GM21447 (cell line): ENCODE measurements at regions not wholly inside any gene's neighbourhood (a gene's known extent, or its start where the extent isn't known, plus 50 kb on each side); places are given as distances from the start of the nearest gene placed in this dataset.
"Not testable (repeated sequence)": the region's sequence is repeated elsewhere in the genome, so short reads cannot be mapped to it uniquely, and the experiment has no call there.

ENCODE experiments used
- ATAC-seq: cut with Tn5 transposase; IDR thresholded peaks from one replicate; pipeline ENCODE4 v1.9.1; 2021; ENCODE audit not compliant: unreplicated experiment

DNA sequence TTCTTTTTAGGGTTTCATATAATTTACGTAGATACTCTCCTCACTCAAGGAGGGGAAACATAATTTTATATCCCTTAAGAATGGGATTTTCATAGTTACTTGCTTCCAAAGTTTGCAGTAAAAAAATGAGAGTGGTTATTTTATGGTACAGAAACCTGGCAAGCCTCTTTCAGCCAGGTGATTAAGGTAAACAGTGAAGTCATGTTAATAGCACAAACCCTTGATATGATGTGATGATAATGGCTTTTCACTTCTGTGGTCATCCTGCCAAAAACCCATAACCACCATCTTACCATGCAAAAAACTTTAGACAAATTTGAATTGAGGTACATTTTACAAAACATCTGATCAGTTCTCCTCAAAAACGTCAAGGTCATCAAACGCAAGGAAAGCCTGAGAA, 517.8 kb downstream of the SLITRK5 start:
- ATAC-seq, result no peak

DNA sequence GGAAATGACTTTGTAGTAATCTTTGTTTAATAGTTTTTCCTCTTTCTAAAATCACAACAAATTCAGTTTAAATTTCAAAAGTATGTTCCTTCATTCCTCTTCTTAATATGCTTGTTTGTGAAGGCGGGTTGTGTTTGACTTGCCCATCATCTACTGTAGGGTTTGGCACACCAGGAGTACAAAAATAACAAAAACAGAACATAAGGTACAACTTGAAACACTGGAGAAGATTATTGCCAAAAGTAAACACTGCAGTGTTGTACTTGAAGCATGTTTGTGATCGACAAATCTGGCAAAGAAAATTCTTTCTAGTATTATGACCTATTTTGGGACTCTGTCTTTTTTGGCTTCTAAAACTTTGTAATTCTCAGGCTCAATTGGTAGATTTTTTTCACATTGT, 518.6 kb downstream of the SLITRK5 start:
- no peak for ATAC-seq

DNA sequence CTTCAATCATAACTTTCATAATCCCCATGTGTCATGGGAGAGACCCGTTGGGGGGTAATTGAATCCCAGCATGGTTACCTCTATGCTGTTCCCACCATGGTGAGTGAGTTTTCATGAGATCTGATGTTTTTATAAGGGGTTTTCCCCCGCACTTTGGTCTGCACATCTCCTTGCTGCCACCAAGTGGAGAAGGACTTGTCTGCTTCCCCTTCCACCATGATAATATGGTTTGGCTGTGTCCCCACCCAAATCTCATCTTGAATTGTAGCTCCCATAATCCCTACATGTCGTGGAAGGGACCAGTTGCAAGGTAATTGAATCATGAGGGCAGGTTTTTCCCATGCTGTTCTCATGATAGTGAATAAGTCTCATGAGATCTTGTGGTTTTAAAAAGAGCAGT, 524.9 kb downstream of the SLITRK5 start:
- ATAC-seq, result no peak

DNA sequence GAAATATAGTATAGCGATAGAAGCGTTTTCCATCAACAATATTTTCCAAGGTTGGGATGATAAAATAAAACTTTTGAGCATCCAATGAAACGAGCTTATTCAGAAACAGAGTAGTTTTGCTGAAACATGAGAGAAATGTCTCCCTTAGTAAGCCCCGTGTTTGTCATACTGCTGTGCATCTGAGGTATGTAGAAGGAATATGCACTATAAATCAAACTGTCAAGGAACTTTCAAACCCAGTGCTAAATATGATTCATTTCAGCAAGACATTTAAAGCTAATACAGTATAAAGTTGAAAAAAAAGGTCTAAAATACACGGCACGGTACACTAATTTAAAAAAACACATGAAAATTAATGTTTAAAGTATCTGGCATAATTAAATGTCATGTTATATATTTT, 546.2 kb downstream of the SLITRK5 start:
- ATAC-seq, result no peak

DNA sequence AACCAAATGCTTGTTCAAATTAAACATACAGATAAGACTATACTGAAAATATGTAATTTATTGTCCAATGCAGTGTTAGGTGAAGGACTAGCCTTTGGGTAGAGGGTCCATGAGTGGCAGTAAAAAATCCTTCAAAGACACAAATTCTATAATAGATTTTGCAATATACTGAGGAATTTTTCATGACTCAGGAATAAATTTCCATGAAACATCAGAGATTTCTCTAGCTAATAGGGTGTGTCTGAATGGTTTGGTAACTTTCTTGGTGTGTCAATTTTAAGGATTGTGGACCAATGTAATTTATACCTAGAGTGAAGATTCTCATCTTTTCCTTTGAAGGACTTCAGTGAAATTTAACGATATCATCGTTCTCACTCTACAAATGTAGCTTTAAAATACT, 546.7 kb downstream of the SLITRK5 start:
- no peak for ATAC-seq

DNA sequence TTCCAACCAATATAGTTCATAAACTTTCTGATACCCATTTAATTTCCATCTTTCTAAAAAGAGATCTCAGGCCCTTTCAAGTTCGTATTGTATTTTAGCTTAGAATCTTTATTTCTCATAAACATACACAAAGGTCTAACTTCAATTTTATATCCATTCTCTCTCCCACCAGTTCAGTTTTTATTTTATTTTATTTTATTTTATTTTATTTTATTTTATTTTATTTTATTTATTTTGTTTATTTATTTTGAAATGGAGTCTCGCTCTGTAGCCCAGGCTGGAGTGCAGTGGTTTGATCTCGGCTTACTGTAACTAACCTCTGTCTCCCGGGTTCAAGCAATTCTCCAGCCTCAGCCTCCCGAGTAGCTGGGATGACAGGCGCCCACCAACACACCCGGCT, 552.8 kb downstream of the SLITRK5 start:
- ATAC-seq, result no peak

DNA sequence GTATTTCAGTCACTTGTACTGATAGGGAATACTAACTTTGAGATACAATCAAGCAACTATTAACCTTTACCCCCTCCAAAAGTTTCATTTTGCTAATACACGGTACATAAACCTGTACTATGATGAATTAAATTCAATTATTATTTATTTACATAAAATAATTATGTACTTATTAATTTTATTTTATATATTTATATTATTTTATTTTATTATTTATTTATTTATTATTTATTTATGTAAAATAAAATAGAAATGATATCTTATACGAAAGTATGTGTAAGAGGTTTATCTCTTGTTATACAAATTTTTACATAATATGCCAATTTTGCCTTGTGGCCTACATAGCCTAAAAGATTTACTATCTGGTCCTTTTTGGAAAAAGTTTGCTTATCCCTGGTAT, 564.3 kb downstream of the SLITRK5 start:
- no peak for ATAC-seq

DNA sequence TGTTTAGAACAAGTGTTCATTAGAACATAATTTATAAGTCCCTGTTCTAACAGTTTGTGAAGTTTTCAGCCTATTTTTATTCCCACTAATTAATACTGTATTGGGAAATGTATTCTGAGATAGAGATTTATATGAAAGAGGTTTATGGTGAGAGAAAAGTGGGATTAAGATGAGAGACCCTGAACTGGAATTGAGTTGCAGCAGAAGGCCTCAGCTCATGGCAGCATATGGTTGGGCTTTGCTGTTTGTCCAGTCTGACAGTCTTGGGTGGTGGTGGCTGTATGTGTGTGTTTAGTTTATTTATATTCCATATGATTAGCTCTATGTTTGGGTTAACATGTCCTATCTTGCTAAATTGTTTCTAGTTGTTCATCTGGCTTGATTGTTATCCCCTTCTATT, 575.1 kb downstream of the SLITRK5 start:
- ATAC-seq, result no peak

DNA sequence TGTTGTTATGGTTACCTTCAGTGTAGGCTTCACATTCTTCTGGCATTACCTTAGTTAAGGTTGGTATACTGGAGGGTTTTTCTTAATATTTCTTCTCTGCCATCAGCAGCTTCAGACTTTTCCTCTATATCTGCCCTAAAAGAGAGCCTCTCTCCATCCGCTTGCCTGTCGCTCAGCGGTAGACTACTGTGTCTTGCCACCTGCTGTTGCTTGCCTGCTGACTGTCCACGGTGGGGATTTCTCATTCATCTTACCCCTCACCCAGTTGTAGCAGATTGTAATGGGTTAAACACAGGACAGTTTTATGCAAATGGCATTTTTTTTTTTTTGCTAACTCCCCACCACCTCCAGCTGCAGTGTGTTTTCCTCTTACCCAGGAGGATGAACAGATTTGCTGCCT, 577.2 kb downstream of the SLITRK5 start:
- ATAC-seq, result no peak

DNA sequence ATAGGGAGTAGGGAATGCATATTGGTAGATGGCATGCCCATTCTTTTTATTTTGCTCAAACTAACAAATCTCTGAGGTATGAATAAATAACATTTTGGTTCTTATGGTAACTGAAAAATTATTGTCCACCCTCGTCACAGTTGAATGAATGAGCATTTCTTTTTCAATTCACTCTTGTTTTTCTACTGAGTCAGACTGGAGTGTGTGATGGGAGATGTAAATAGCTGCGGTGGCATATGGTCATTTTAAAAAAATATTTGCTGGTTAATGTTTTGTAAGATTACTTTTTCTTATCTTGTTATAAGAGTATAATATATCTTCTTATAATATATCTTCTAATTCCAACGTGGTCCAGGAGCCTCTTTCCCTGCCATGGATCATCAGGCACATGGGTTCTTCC, 586.5 kb downstream of the SLITRK5 start:
- no peak for ATAC-seq

DNA sequence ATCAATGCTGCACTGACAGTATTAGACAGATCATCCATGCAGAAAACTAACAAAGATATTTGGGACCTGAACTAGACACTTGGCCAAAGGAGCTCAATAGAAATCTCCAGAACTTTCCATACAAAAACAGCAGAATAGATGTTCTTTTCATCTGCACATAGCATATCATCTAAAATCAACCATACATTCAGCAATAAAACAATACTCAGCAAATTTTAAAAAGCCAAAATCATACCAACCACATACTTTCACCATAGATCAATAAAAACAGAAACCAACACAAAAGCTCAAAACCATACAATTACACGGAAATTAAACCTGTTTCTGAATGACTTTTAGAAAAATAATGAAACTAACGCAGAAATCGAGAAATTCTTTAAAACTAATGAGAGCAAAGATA, 592.6 kb downstream of the SLITRK5 start:
- no peak for ATAC-seq

DNA sequence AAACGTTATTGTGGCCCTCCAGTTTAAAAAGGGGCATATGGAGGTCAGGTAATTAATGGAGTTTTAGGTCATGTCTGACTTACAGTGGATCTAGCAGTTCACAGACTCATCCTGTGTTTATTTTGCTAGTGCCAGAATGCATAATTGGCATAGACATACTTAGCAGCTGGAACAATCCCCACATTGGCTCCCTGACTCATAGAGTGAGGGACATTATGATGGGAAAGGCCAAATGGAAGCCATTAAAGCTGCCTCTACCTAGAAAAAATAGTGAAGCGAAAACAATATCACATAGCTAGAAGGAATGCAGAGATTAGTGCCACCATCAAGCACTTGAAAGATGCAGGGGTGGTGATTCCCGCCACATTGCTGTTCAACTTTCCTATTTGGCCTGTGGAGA, 610.7 kb downstream of the SLITRK5 start:
- ATAC-seq, result no peak

DNA sequence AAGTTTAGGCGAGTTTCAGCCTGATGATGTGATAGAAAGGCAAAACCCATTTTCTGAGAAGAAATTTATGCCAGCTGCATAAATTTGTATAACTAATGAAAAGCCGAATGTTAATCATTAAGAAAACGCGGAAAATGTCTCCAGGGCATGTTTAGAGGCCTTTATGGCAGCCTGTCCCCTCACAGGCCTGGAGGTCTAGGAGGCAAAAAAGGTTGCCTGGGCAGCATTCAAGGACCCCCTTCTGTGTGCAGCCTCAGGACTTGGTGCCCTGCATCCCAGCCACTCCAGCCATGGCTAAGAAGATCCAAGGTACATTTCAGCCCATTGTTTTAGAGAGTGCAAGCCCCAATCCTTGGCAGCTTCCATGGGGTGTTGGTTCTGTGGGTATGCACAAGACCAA, 614.2 kb downstream of the SLITRK5 start:
- ATAC-seq, result no peak

DNA sequence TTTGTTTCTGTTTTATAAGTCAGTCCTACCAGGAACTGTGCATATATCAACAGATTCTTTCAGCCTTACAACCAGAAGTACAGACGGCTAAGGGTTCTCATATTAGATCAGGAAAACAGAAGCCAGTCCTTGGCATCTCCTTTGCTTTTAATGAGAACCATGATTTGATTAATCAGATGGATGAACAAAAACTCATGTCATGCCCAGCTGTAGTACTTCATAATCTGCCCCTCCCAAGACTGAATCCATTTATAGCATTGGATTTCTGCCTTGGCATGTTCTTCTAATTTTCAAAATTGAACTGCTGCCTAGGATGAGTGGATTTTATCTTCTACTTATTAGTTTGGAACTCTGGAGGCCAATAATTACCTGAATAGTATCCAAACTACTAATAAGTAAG, 617.2 kb downstream of the SLITRK5 start:
- ATAC-seq, result no peak

DNA sequence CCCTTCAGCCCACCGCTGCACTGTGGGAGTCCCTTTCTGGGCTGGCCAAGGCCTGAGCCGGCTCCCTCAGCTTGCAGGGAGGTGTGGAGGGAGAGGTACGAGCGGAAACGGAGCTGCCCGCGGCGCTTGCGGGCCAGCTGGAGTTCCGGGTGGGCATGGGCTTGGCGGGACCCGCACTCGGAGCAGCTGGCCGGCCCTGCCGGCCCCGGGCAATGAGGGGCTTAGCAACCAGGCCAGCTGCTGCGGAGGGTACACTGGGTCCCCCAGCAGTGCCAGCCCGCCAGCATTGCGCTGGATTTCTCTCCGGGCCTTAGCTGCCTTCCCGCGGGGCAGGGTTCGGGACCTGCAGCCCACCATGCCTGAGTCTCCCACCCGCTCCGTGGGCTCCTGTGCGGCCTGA, 620.6 kb downstream of the SLITRK5 start:
- not testable (repeated sequence) for ATAC-seq

DNA sequence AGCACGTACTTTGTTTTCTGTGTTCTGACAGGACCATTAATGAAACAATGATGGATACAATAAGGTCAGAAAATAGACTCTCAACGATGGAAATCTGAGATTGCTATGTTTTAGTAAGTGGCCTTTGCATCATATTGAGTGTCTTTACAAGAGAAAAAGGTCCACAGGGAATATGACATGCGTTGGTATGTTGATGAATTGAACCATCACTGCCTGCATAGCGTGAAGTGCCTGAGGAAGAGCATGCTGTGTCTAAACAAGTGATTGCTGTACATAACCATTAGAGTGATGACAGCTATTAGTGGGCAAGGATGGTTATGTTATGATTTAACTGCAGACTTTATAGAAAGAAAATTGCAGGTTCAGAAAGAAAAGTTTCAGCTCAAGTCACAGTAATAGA, 623.2 kb downstream of the SLITRK5 start:
- no peak for ATAC-seq

DNA sequence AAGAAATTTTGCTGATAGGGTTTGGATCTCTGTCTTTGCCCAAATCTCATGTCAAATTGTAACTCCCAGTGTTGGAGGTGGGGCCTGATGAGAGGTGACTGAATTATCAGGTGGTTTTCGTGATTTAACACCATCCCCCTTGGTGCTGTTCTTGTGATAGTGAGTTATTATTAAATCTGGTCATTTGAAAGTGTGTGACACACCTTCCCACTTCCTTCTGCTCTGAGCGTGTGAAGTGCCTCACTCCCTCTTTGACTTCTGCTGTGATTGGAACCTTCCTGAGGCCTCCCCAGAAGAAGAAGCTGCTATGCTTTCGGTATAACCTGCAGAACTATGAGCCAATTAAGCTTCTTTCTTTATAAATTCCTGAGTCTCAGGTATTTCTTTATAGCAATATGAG, 632.0 kb downstream of the SLITRK5 start:
- ATAC-seq, result no peak

DNA sequence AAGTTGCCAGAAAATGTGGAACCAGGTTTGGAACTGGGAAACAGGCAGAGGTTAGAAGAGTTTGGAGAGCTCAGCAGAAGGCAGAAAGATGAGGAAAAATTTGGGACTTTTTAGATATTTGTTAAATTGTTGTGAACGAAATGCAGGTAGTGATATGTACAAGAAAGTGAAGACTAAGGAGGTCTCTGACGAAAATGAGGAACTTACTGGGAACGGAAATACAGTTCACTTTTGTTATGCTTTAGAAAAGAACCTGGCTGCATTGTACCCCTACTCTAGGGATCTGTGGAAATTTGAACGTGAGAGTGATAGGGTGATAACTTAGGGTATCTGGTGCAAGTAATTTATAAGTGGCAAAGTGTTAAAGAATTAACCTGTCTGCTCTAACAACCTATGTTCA, 632.4 kb downstream of the SLITRK5 start:
- no peak for ATAC-seq

DNA sequence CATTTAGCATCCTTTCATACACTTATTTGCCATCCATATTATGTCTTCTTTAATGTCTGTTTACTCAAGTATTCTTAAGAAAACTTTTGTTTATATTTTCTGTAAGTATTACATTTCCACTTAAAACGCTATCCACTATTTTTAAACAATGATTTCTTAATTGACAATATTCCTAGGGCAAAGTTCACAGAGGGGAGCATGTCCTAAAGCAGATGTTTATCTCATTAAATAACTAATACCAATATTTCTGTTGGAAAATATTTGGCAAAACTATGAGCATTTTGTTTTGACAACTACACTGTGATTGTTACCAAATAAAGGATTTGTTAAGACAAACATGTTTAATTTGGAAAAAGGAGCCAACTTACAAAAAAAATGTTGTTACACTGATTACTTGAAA, 643.3 kb downstream of the SLITRK5 start:
- no peak for ATAC-seq

DNA sequence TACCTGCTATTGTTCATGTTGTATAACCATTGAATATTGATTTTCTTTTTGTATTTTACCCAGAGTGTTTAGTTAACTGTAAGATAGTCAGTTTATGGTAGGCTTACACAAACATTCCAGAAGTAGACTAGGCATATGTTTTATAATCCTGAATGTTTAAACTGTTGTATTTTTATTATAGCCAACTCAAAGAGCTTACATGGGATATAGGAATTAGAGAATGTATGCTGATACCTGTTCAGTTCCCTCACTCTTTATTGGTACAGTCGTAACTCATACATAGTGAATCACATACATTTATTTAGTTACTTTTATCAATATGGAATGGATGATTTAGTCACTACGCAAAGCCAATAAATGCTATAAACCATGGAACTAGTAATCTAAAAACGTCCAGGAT, 657.9 kb downstream of the SLITRK5 start:
- no peak for ATAC-seq

DNA sequence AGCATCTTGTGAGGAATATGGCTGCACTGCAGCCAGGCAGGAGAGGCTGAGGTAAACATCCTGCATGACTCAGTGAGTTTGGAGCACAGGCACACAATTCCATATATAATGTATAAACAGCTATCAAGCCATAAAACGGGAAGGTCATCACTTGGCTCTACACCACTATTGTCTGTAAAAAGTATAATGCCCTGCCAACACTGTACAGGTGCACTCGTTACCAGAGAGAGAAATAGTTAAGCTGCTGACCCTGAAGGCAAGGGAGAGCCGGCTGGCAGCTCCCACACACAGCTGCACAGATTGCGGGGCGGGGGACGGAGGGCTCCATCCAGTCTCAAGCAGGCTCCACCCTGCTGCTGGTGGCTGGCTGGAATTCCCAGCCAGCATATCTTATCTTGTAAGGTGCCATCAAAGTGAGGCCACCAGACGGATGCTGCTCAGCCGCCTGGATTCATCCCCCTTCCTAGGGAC, 668.1 kb downstream of the SLITRK5 start:
- no peak for ATAC-seq

DNA sequence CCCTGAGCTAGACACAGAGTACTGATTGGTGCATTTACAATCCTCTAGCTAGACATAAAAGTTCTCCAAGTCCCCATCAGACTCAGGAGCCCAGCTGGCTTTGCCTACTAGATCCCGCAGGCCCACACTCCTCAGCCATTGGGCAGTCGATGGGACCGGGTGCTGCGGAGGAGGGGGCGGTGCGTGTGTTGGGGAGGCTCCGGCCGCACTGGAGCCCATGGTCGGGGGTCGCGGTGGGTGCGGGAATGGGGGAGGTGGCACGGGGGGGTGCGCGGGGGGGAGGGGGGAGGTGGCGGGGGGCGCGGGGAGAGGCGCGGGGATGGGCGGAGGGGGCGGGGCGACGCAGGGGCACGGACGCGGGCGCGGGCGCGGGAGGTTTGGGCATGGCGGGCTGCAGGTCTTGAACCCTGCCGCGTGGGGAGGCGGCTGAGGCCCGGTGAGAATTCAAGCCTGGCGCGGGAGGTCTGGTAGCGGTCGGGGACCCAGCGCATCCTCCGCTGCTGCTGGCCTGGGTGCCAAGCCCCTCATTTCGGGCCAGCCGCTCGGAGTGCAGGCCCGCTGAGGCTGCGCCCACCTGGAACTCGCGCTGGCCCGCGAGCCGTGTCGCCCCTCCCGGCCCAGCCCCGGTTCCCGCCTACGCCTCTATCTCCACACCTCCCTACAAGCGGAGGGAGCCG, 674.1 kb downstream of the SLITRK5 start:
- no peak for ATAC-seq

DNA sequence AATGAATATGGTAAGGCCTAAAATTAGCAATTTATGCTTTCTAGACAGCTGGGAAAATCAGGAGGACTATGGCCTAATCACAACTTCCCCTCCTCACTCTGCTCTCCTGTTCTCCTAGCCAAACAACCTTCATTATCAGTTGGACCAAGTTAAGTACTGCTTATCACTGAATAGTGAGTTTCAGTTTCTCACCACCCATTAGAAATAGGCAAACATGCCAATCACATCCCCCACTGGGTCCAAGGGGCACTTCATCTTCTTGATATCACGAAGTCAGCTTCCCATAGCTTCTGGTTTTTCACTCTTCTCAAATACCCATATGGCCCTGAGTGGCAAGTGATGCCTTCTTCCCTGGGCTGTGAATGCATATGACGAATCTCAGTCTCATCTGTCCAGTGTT, 689.6 kb downstream of the SLITRK5 start:
- ATAC-seq, result no peak

DNA sequence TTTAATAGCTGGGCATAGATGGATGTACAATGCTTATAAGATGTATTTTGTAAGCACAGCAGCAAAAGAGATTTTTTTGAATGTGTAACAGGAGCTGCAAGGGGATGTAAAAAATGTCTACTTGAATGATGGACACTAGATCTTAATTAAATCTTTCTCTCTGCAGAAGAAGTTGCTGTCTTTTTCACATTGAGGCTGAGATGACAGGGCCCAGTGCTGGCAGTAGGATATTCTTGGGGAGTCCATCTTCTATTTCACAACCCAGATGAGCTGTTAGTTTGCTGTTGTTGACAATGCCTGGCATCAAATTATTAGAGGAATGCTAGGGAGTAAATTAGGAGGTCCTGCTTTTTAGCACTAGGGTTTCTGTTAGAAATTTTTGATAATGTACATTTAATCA, 698.7 kb downstream of the SLITRK5 start:
- no peak for ATAC-seq
